ENCODE measurements at regions not wholly inside any gene's neighbourhood (a gene's known extent, or its start where the extent isn't known, plus 50 kb on each side); places are given as distances from the start of the nearest gene placed in this dataset.
"Not testable (repeated sequence)": the region's sequence is repeated elsewhere in the genome, so short reads cannot be mapped to it uniquely, and the experiment has no call there.

DNA sequence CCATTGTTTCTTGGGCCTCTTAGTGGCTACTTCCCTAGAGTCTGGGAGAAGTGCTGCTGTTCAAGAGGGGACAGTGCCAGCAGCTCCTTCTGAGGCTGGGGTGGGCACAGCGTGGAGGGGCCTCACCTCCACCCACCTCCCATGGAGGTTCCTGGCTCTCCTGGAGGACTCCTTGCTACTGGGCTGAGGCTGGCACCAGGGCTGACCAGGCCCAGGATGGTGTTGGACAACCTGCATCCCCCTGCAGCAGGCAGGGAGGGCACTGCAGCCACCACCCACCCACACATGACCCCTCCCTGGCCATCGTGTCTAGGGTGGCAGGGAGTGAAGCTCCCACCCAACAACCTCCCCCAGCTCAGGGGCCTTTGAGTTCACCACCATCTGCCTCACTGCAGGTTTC lies 1549.3 kb upstream of the USP9Y start:
- not testable (repeated sequence) for DNase-seq (ENCODE audit: low read depth); H3K4me3 ChIP-seq (ENCODE audit: low read length)

- DNase-seq (ENCODE audit: low read depth); H3K4me3 ChIP-seq (ENCODE audit: low read length): not testable (repeated sequence)
Measured at GRCh38 chrY:11156100-11156499, 1544.9 kb upstream of the USP9Y start.

DNA sequence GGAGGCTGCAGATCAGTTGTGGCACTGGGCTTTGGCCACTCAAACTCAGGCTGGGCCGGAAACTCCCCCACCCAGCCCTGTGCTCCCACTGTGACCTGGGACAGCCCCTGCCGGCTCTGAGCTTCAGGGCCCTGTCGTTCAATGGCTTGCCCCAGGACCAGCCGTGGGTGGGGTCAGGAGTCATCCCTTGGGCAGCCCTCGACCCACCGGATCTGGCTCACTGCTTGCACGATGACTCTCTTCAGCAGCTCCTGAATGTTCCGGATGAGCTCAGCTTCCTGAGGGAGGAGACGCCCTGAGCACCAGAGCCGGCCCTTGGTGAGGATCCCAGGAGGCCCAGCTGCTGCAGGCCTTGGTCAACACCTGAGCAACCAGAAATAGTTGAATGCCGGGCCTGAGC lies 1544.2 kb upstream of the USP9Y start:
- DNase-seq (ENCODE audit: low read depth); H3K4me3 ChIP-seq (ENCODE audit: low read length): not testable (repeated sequence)

DNA sequence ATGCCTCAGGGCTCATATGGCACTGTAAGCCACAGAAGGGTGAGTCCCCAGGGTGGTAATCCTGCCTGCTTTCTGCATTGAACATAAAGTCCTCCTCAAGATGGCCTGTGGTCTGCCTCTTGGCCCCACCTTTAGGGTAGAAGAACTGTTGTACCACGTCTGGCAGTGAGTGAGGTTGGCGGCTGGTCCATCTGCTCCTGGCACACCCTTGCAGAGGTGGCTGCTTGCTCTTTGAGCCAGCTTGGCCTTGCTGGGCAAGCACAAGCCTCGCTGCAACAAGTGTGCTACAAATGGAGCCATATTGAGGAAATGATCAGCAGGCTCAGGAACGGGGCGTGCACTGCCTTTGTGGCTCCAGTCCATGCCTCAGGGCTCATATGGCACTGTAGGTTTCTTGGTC lies 1524.0 kb upstream of the USP9Y start:
- not testable (repeated sequence) for DNase-seq (ENCODE audit: low read depth); H3K4me3 ChIP-seq (ENCODE audit: low read length)

GRCh38 chrY:11201133-11201532 lies 1499.9 kb upstream of the USP9Y start:
- not testable (repeated sequence) for DNase-seq (ENCODE audit: low read depth); H3K4me3 ChIP-seq (ENCODE audit: low read length)

DNA sequence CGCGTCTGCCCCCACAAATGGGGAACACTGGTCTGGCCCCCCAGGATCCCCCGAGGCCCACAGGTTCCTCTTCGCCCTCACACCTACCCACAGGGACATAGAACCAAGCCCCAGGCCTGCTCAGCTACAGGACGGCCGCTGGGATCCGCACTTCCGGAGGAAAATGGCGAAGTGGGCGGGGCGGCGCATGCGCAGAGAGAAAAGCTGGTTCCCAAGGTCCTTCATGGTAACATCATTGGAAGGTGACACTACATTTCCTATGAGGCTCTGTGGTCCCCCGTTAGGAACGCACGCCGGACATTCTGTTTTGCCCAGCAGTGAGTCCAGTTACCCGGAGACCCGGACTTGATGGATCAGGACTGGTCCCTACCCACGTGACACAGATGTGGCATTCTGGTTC lies 1486.2 kb upstream of the USP9Y start:
- DNase-seq (ENCODE audit: low read depth) = peak; percentile 0
- peak overlapping the region; percentile 24; the same call in 1 of the 2 replicates for H3K4me3 ChIP-seq (ENCODE audit: low read length)
